GM12872 (cell line): ENCODE measurements at regions not wholly inside any gene's neighbourhood (a gene's known extent, or its start where the extent isn't known, plus 50 kb on each side); places are given as distances from the start of the nearest gene placed in this dataset.

Source experiments
- TF ChIP-seq, protein P1 (sequence below): IDR thresholded peaks from 3 replicates; pipeline ENCODE4 v1.5.1; 2011; ENCODE audit warnings: low read depth, mild to moderate bottlenecking, low read length, moderate library complexity; ENCODE audit not compliant: insufficient read depth

DNA sequence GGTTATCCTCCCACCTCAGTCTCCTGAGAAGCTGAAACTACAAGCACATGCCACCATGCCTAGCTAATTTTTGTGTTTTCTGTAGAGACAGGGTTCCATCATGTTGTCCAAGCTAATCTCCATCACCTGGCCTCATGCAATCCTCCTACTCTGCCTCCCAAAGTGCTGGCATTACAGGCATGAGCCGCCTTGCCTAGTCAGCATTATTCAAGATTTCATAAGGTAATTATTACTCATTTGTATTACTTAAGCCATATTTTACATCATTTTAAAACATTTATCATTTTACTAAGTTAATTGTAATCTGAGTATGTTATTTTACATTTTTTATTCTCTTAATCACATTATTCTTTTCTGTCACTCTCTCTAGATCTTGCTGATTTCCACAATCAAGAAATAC, 1575.6 kb downstream of the NCAM2 start:
- TF ChIP-seq, protein P1, sequence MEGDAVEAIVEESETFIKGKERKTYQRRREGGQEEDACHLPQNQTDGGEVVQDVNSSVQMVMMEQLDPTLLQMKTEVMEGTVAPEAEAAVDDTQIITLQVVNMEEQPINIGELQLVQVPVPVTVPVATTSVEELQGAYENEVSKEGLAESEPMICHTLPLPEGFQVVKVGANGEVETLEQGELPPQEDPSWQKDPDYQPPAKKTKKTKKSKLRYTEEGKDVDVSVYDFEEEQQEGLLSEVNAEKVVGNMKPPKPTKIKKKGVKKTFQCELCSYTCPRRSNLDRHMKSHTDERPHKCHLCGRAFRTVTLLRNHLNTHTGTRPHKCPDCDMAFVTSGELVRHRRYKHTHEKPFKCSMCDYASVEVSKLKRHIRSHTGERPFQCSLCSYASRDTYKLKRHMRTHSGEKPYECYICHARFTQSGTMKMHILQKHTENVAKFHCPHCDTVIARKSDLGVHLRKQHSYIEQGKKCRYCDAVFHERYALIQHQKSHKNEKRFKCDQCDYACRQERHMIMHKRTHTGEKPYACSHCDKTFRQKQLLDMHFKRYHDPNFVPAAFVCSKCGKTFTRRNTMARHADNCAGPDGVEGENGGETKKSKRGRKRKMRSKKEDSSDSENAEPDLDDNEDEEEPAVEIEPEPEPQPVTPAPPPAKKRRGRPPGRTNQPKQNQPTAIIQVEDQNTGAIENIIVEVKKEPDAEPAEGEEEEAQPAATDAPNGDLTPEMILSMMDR: no peak

DNA sequence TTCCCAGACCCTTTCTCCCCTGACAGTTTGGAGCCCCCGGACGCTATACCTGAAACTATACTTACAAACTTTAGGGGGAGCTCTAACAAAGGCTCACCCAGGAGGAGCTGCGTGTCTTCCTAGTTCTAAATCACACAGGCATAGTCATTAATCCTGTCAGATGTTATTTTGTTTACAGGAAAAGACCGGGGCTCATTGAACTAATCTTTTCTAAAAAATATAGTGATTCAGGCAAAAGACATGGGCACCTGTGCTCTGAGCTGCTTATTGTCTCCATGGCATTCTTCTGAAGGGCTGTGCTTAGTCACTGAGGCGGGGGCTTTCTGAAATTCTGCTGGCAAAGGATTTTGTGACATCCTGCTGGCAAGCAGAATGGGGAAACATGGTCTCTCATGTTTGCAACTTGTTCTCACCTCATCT, 1577.0 kb downstream of the NCAM2 start:
- TF ChIP-seq, protein P1: no peak

DNA sequence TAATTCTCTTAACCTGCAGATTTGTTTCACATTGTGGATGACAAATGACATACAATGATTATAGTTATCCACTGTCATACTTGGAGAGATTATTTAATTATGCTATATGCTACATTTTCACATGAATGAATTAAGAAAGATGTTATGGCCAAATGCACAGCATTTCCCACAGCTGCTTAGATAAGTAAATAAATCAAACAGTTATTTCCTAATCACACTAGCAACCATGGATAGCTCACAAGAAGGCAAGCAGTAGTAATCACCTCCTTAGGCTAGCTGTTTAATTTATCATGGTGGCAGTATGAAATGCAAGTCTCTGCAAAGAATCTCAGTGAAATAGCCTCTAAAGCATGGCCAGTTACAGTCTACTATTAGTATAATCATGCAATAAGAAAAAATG, 1581.5 kb downstream of the NCAM2 start:
- TF ChIP-seq, protein P1: no peak

GRCh38 chr21:22582026-22582425, 1583.8 kb downstream of the NCAM2 start:
- TF ChIP-seq, protein P1: no peak

DNA sequence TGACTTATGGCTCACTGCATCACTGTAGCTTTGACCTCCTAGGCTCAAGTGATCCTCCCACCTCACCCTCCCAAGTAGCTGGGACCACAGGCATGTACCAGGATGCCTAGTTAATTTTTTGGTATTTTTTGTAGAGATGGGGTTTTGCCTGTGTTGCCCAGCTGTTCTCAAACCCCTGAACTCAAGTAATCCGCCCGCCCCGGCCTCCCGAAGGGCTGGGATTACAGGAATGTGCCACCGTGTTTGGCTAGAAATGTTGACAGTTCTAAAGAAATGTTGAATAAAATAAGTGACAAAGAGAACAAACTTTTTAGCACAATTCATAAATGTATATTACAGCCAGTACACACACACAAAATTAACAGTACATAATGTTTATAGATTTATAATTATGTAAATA, 1586.1 kb downstream of the NCAM2 start:
- TF ChIP-seq, protein P1: no peak

DNA sequence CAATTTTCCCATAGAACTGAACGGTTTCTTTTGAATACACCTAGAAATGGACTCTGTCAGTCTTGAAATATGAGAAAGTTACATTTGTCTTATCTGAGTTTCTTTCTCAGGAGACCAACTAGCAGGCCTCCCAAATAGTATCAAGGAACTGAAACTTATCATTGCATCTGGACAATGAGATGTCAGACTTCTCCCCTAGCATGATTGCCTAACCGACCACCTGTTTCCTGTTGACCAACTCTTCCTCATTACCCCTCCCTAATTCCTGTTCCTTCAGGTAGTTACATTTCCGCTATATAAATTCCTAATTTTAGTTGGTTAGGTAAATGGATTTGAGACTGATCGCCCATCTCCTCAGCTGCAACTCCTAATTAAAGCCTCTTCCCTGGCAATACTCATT, 1587.3 kb downstream of the NCAM2 start:
- TF ChIP-seq, protein P1: no peak

DNA sequence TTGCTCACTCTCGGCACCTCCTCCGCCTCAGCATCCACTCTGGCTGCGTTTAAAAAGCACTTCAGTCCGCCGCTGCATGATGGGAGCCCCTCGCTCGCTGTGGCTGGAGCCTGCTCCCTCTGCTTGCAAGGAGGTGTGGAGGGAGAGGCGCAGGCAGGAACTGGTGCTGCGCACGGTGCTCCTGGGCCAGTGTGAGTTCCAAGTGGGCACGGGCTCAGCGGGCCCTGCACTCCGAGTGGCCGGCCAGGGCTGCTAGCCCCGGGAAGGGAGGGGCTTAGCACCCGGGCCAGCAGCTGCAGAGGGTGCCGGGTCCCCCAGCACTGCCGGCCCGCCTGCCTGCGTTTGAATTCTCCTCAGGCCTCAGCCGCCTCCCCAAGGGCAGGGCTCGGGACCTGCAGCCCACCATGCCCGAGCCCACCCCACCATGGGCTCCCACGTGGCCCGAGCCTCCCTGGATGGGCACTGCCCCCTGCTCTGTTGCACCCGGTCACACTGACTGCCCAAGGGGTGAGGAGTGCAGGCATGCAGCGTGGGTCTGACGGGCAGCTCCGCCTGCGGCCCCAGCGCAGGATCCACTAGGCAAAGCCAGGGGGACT, 1599.5 kb downstream of the NCAM2 start:
- TF ChIP-seq, protein P1: no peak
